ENCODE measurements at regions not wholly inside any gene's neighbourhood (a gene's known extent, or its start where the extent isn't known, plus 50 kb on each side); places are given as distances from the start of the nearest gene placed in this dataset.
A peak's percentile ranks its signal among the peaks of the same experiment; 100 is the strongest.

DNA sequence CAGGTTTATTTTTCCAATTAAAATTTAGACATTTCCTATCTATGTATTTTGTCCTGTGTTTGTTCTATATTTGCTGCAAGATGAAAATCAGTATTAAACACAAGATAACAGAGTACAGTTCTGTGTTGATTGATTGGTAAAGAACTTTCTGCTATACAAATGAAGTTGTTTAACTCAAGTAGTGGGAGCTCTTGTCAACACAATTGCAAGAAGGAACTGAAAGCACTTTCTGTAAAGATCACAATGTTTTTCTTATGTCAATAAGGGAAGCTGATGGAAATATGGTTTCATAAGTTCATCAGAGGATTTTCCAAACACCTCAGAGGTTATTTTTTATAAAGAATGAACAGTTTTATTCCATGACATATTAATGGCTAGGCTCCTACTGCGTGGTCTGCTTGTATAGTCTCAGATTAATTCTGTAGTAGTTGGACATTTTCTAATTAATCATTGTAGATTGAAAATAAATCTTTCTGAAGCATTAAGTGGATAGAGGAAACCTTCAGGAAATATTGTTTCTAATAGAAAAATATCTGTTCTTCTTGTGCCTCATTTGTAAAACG is 379.5 kb downstream of the LRFN5 start:
- Histone ChIP-seq H3K27me3 (ENCODE audit: control insufficient read depth, insufficient read depth, low read length) (no peaks in the 10 kb centered on the region), H3K4me3 (ENCODE audit: low read depth, low read length) (no peak overlapping the region), H3K36me3 (ENCODE audit: control insufficient read depth, insufficient read depth, low read length) (no peaks in the 10 kb centered on the region)
- FAIRE-seq (no peak), DNase-seq (ENCODE audit: low read depth) (no peak)
- TF ChIP-seq, protein P1, sequence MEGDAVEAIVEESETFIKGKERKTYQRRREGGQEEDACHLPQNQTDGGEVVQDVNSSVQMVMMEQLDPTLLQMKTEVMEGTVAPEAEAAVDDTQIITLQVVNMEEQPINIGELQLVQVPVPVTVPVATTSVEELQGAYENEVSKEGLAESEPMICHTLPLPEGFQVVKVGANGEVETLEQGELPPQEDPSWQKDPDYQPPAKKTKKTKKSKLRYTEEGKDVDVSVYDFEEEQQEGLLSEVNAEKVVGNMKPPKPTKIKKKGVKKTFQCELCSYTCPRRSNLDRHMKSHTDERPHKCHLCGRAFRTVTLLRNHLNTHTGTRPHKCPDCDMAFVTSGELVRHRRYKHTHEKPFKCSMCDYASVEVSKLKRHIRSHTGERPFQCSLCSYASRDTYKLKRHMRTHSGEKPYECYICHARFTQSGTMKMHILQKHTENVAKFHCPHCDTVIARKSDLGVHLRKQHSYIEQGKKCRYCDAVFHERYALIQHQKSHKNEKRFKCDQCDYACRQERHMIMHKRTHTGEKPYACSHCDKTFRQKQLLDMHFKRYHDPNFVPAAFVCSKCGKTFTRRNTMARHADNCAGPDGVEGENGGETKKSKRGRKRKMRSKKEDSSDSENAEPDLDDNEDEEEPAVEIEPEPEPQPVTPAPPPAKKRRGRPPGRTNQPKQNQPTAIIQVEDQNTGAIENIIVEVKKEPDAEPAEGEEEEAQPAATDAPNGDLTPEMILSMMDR (IDR thresholded peaks at IDR 0.05; ENCODE audit: insufficient read depth, low read length, severe bottlenecking): no peak

DNA sequence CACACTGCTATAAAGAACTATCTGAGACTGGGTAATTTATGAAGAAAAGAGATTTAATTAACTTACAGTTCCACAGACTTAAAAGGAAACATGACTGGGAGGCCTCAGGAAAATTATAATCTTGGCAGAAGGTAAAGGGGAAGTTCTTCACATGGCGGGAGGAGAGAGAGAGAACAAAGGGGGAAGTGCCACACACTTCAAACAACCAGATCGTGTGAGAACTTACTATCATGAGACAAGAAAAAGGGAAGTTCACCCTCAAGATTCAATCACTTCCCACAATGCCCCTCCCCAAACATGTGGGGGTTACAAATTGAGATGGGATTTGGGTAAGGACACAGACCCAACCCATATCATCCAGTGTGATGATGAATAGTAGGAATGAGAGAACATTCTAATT is 366.5 kb downstream of the LRFN5 start:
- Histone ChIP-seq H3K27me3 (ENCODE audit: control insufficient read depth, insufficient read depth, low read length) (no peaks in the 10 kb centered on the region), H3K36me3 (ENCODE audit: control insufficient read depth, insufficient read depth, low read length) (no peaks in the 10 kb centered on the region), H3K4me3 (ENCODE audit: low read depth, low read length) (no peak overlapping the region)
- FAIRE-seq (no peak), DNase-seq (ENCODE audit: low read depth) (no peak)
- TF ChIP-seq, protein P1 (IDR thresholded peaks at IDR 0.05; ENCODE audit: insufficient read depth, low read length, severe bottlenecking): no peak

DNA sequence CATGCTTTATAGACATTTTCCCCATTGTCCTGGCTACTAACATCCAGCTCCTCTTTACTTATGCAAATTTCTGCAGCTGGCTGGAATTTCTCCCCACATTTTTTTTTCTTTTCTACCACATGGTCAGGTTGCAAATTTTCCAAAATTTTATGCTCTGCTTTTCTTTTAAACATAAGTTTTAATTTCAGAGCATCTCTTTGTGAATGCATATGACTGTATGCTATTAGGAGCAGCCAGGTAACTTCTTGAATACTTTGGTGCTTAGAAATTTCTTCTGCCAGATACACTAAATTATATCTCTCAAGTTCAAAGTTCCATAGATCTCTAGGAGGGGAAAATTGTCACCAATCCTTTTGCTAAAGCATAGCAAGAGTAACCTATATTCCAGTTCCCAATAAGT is 365.9 kb downstream of the LRFN5 start:
- TF ChIP-seq, protein P1 (IDR thresholded peaks at IDR 0.05; ENCODE audit: insufficient read depth, low read length, severe bottlenecking): no peak
- FAIRE-seq: no peak
- H3K36me3 ChIP-seq (ENCODE audit: control insufficient read depth, insufficient read depth, low read length): no peaks in the 10 kb centered on the region
- H3K27me3 ChIP-seq (ENCODE audit: control insufficient read depth, insufficient read depth, low read length): no peaks in the 10 kb centered on the region
- DNase-seq (ENCODE audit: low read depth): no peak
- no peak overlapping the region for H3K4me3 ChIP-seq (ENCODE audit: low read depth, low read length)

DNA sequence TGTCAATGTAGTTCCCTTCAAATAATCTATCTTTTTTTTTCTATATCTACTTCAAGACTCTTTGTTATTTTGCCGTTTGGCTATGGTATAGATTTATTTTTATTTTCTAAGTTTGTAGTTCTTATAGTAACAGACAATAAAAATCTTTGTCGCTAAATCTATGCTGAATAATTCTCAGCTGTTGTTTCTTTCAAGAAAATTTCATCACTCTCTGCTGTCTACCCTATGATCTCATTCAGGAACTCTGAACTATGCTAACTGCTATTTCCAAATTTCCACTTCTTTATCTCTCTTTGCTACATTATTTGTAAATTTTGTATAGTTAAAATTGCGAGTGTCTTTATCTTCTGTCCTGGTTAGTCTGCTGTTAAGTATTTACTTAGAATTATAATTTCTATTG is 353.6 kb downstream of the LRFN5 start:
- DNase-seq (ENCODE audit: low read depth) (no peak), FAIRE-seq (no peak)
- Histone ChIP-seq H3K36me3 (ENCODE audit: control insufficient read depth, insufficient read depth, low read length) (no peaks in the 10 kb centered on the region), H3K27me3 (ENCODE audit: control insufficient read depth, insufficient read depth, low read length) (no peaks in the 10 kb centered on the region), H3K4me3 (ENCODE audit: low read depth, low read length) (no peak overlapping the region)
- TF ChIP-seq, protein P1 (IDR thresholded peaks at IDR 0.05; ENCODE audit: insufficient read depth, low read length, severe bottlenecking): no peak

DNA sequence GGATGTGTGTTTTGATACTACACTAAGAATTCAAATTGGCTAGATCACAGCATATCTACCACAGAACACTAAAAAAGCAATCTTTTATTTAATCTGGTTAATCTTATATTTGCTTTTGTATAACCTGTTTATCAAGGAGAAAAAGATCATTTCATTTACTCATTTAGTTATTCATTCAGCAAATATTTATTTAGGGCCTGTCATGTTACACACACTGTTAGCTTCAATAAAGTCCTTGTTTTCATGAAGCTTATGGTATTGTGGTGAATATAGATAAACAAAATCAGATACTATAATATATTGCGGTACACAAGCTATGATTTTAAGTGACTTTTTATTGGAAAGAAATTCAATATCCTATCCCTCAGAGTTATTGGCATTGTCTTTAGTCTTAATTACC is 350.8 kb downstream of the LRFN5 start:
- no peak for FAIRE-seq
- Histone ChIP-seq H3K36me3 (ENCODE audit: control insufficient read depth, insufficient read depth, low read length) (no peaks in the 10 kb centered on the region), H3K27me3 (ENCODE audit: control insufficient read depth, insufficient read depth, low read length) (no peaks in the 10 kb centered on the region), H3K4me3 (ENCODE audit: low read depth, low read length) (no peak overlapping the region)
- TF ChIP-seq, protein P1 (IDR thresholded peaks at IDR 0.05; ENCODE audit: insufficient read depth, low read length, severe bottlenecking): no peak
- DNase-seq (ENCODE audit: low read depth): peak; percentile 2
